ENCODE measurements at regions not wholly inside any gene's neighbourhood (a gene's known extent, or its start where the extent isn't known, plus 50 kb on each side); places are given as distances from the start of the nearest gene placed in this dataset.

GRCh38 chr6:91352321-91352720 is 765.4 kb upstream of the MAP3K7 start:
- peak in 1 of 6 donors; percentile 79 for DNase-seq (ENCODE audit: low read depth in 4 of 6, low spot score in 6 of 6)
- H3K27ac ChIP-seq (ENCODE audit: low read depth, low read length) = no peak overlapping the region
- H3K4me3 ChIP-seq (ENCODE audit: low read depth, low read length) = no peak overlapping the region
- no peaks in the 10 kb centered on the region for H3K9me3 ChIP-seq (ENCODE audit: control insufficient read depth, insufficient read depth, low read length)
- no peaks in the 10 kb centered on the region for H3K4me1 ChIP-seq (ENCODE audit: control insufficient read depth, insufficient read depth, low read length)
- WGBS (ENCODE audit: insufficient coverage) = no CpG with 5 or more reads among the region's 3 CpGs
- H3K36me3 ChIP-seq (ENCODE audit: control insufficient read depth, insufficient read depth, low read length) = no peaks in the 10 kb centered on the region
- no peaks in the 10 kb centered on the region for H3K27me3 ChIP-seq (ENCODE audit: control insufficient read depth, insufficient read depth, low read length)

GRCh38 chr6:91350146-91350908 is 763.5 kb upstream of the MAP3K7 start:
- no peak for DNase-seq (ENCODE audit: low read depth in 4 of 6, low spot score in 6 of 6)
- no peaks in the 10 kb centered on the region for H3K9me3 ChIP-seq (ENCODE audit: control insufficient read depth, insufficient read depth, low read length)
- H3K4me3 ChIP-seq (ENCODE audit: low read depth, low read length) = no peak overlapping the region
- H3K27me3 ChIP-seq (ENCODE audit: control insufficient read depth, insufficient read depth, low read length) = no peaks in the 10 kb centered on the region
- no peak overlapping the region for H3K27ac ChIP-seq (ENCODE audit: low read depth, low read length)
- no peaks in the 10 kb centered on the region for H3K36me3 ChIP-seq (ENCODE audit: control insufficient read depth, insufficient read depth, low read length)
- no peaks in the 10 kb centered on the region for H3K4me1 ChIP-seq (ENCODE audit: control insufficient read depth, insufficient read depth, low read length)

DNA sequence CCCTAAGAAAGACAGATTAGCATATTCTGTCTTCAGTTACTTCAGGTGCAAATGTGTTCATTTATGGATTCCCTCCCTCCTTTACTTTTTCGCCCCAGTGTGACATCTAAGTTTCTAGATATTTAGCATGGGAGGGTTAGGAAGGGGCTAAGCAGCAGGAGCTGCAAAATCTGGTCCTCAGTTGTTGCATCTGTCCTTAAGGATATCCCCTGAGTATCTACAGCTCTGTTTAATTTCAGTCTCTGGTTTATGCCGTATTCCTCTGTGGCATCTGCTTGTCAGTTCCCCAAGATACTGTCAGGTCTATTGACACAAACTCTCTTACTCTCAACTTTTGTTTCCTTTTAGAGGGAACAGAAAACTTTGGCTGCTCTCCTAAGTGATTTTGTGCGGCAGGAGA is 754.6 kb upstream of the MAP3K7 start:
- Histone ChIP-seq H3K4me3 (ENCODE audit: low read depth, low read length) (no peak overlapping the region), H3K9me3 (ENCODE audit: control insufficient read depth, insufficient read depth, low read length) (no peaks in the 10 kb centered on the region), H3K36me3 (ENCODE audit: control insufficient read depth, insufficient read depth, low read length) (no peaks in the 10 kb centered on the region), H3K4me1 (ENCODE audit: control insufficient read depth, insufficient read depth, low read length) (no peaks in the 10 kb centered on the region), H3K27ac (ENCODE audit: low read depth, low read length) (no peak overlapping the region), H3K27me3 (ENCODE audit: control insufficient read depth, insufficient read depth, low read length) (no peaks in the 10 kb centered on the region)
- WGBS (ENCODE audit: insufficient coverage) = 33% methylated on average over 2 of the region's 3 CpGs
- no peak for DNase-seq (ENCODE audit: low read depth in 4 of 6, low spot score in 6 of 6)

DNA sequence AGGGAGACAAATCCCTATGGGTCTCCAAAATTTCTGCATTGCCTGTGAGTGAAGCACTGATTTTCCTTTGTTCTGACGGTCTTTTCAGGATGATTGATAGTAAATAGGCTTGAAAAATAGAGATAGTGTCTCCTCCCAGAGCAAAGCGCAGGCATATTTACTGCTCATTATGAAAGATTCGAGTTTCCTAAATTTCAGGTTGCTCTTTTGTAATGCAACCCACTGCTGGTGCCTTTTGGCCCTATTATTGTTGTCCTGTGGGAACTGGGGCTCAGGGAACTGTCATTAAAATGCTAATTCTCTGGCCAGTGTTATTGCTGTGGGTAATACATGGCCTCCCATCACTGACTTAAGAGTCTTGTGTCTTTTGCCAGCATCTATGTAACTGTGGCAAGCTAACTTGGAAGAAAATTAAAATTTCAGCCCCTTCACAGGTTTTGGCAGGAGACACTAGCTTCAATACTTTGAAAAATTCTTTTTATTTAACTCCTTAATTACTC is 754.1 kb upstream of the MAP3K7 start:
- peak in 2 of 6 donors; percentile 12 to 25 for DNase-seq (ENCODE audit: low read depth in 4 of 6, low spot score in 6 of 6)
- H3K9me3 ChIP-seq (ENCODE audit: control insufficient read depth, insufficient read depth, low read length) = no peaks in the 10 kb centered on the region
- no peaks in the 10 kb centered on the region for H3K4me1 ChIP-seq (ENCODE audit: control insufficient read depth, insufficient read depth, low read length)
- no peaks in the 10 kb centered on the region for H3K36me3 ChIP-seq (ENCODE audit: control insufficient read depth, insufficient read depth, low read length)
- WGBS (ENCODE audit: insufficient coverage) = 17% methylated on average over 1 of the region's 3 CpGs
- H3K4me3 ChIP-seq (ENCODE audit: low read depth, low read length) = no peak overlapping the region
- no peak overlapping the region for H3K27ac ChIP-seq (ENCODE audit: low read depth, low read length)
- no peaks in the 10 kb centered on the region for H3K27me3 ChIP-seq (ENCODE audit: control insufficient read depth, insufficient read depth, low read length)

DNA sequence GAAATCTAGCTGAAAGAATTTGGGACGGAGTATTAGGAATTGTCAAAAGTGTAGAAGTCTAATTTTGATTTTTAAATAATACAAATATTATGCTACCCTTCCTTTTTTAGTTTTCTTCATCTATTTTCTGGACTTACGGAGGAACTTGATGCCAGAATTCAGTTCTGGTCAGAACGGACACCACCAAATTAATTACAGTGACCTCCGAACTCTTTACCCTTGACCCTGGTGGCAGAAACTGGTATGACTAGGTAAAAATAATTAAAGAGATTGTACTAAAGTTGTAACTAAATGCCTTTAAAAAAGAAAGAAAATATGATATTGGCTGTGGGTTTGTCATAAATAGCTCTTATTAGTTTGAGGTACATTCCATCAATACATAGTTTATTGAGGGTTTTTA is 751.1 kb upstream of the MAP3K7 start:
- WGBS (ENCODE audit: insufficient coverage) = no CpG with 5 or more reads among the region's 4 CpGs
- no peak for DNase-seq (ENCODE audit: low read depth in 4 of 6, low spot score in 6 of 6)
- Histone ChIP-seq H3K4me1 (ENCODE audit: control insufficient read depth, insufficient read depth, low read length) (no peaks in the 10 kb centered on the region), H3K36me3 (ENCODE audit: control insufficient read depth, insufficient read depth, low read length) (no peaks in the 10 kb centered on the region), H3K4me3 (ENCODE audit: low read depth, low read length) (no peak overlapping the region), H3K9me3 (ENCODE audit: control insufficient read depth, insufficient read depth, low read length) (no peaks in the 10 kb centered on the region), H3K27me3 (ENCODE audit: control insufficient read depth, insufficient read depth, low read length) (no peaks in the 10 kb centered on the region), H3K27ac (ENCODE audit: low read depth, low read length) (no peak overlapping the region)

DNA sequence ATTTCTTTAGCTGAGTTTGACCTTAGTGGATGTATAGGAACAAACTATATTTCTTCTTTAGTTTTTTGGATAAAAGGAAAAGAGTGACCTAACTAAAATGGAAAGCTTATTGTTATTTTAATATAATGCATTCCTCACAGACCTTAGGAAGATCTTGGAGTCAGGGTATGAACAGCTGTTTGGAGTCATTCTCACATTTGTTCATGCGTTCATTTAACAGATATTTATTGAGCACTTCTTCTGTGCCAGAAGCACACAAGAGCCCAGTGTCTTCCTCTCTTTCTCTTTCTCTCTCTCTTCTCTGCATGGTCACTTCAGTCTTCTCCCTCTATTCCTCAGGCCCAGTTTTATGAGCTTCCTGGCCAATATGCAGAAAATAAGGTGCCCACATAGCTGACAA is 744.0 kb upstream of the MAP3K7 start:
- no peak for DNase-seq (ENCODE audit: low read depth in 4 of 6, low spot score in 6 of 6)

DNA sequence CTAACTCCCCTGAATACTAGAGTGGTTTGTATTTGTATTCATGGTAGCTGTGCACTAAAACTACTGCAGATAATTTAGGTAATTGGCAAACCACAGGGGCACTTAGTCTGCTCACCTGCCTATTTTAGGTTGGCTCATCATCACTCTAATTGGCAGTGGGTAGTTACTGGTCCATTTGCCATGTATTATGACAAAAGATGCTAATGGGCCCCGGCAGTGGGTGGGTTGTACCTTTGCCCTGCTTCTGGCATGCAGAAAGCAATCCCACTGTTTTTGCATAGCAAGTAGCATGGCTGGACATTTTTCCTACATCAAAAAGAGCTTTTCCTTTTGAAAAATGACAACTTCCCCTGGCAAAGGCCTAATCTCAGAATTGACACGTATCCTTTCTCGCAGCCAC is 741.4 kb upstream of the MAP3K7 start:
- H3K27me3 ChIP-seq (ENCODE audit: control insufficient read depth, insufficient read depth, low read length) = no peaks in the 10 kb centered on the region
- H3K27ac ChIP-seq (ENCODE audit: low read depth, low read length) = no peak overlapping the region
- DNase-seq (ENCODE audit: low read depth in 4 of 6, low spot score in 6 of 6) = peak in 1 of 6 donors; percentile 49
- H3K9me3 ChIP-seq (ENCODE audit: control insufficient read depth, insufficient read depth, low read length) = no peaks in the 10 kb centered on the region
- H3K4me3 ChIP-seq (ENCODE audit: low read depth, low read length) = no peak overlapping the region
- WGBS (ENCODE audit: insufficient coverage) = 83% methylated on average over 3 of the region's 3 CpGs
- no peaks in the 10 kb centered on the region for H3K4me1 ChIP-seq (ENCODE audit: control insufficient read depth, insufficient read depth, low read length)
- H3K36me3 ChIP-seq (ENCODE audit: control insufficient read depth, insufficient read depth, low read length) = no peaks in the 10 kb centered on the region

More for the DNA sequence above, 744.0 kb upstream of the MAP3K7 start:
- Histone ChIP-seq H3K36me3 (ENCODE audit: control insufficient read depth, insufficient read depth, low read length) (no peaks in the 10 kb centered on the region), H3K27me3 (ENCODE audit: control insufficient read depth, insufficient read depth, low read length) (no peaks in the 10 kb centered on the region), H3K4me1 (ENCODE audit: control insufficient read depth, insufficient read depth, low read length) (no peaks in the 10 kb centered on the region), H3K4me3 (ENCODE audit: low read depth, low read length) (no peak overlapping the region), H3K9me3 (ENCODE audit: control insufficient read depth, insufficient read depth, low read length) (no peaks in the 10 kb centered on the region), H3K27ac (ENCODE audit: low read depth, low read length) (no peak overlapping the region)
- no CpG with 5 or more reads among the region's 1 CpG for WGBS (ENCODE audit: insufficient coverage)

DNA sequence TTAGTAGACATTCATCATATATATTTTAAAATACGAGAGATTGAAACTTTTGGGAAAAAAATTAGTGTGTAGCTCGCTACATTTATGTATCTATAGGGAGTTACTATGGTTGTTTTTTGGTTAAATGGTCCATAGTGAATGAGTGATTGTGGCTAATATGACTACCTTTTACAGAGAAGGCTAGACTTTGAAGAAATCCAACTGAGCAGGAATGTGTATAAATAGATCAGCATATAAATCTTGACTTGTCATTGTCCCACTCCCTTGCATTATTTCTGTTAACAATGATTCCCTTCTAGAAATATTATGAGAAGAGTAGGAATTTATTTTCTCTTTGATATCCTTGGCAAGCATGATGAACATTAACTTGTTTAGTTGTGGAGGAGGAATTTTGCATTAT is 737.8 kb upstream of the MAP3K7 start:
- H3K27ac ChIP-seq (ENCODE audit: low read depth, low read length) = no peak overlapping the region
- DNase-seq (ENCODE audit: low read depth in 4 of 6, low spot score in 6 of 6) = no peak
- WGBS (ENCODE audit: insufficient coverage) = no CpG with 5 or more reads among the region's 2 CpGs

GRCh38 chr6:91317984-91318383 is 731.1 kb upstream of the MAP3K7 start:
- DNase-seq (ENCODE audit: low read depth in 4 of 6, low spot score in 6 of 6) = no peak
- Histone ChIP-seq H3K27ac (ENCODE audit: low read depth, low read length) (no peak overlapping the region), H3K9me3 (ENCODE audit: control insufficient read depth, insufficient read depth, low read length) (no peaks in the 10 kb centered on the region), H3K27me3 (ENCODE audit: control insufficient read depth, insufficient read depth, low read length) (no peaks in the 10 kb centered on the region), H3K4me1 (ENCODE audit: control insufficient read depth, insufficient read depth, low read length) (no peaks in the 10 kb centered on the region), H3K36me3 (ENCODE audit: control insufficient read depth, insufficient read depth, low read length) (no peaks in the 10 kb centered on the region), H3K4me3 (ENCODE audit: low read depth, low read length) (no peak overlapping the region)

More for the DNA sequence above, 737.8 kb upstream of the MAP3K7 start:
- H3K36me3 ChIP-seq (ENCODE audit: control insufficient read depth, insufficient read depth, low read length) = no peaks in the 10 kb centered on the region
- no peaks in the 10 kb centered on the region for H3K27me3 ChIP-seq (ENCODE audit: control insufficient read depth, insufficient read depth, low read length)
- no peaks in the 10 kb centered on the region for H3K9me3 ChIP-seq (ENCODE audit: control insufficient read depth, insufficient read depth, low read length)
- H3K4me3 ChIP-seq (ENCODE audit: low read depth, low read length) = no peak overlapping the region
- H3K4me1 ChIP-seq (ENCODE audit: control insufficient read depth, insufficient read depth, low read length) = no peaks in the 10 kb centered on the region

- no peaks in the 10 kb centered on the region for H3K9me3 ChIP-seq (ENCODE audit: control insufficient read depth, insufficient read depth, low read length)
- no peak overlapping the region for H3K27ac ChIP-seq (ENCODE audit: low read depth, low read length)
- peak in 1 of 6 donors; percentile 30 for DNase-seq (ENCODE audit: low read depth in 4 of 6, low spot score in 6 of 6)
- H3K27me3 ChIP-seq (ENCODE audit: control insufficient read depth, insufficient read depth, low read length) = no peaks in the 10 kb centered on the region
- no peaks in the 10 kb centered on the region for H3K36me3 ChIP-seq (ENCODE audit: control insufficient read depth, insufficient read depth, low read length)
- no peak overlapping the region for H3K4me3 ChIP-seq (ENCODE audit: low read depth, low read length)
- H3K4me1 ChIP-seq (ENCODE audit: control insufficient read depth, insufficient read depth, low read length) = no peaks in the 10 kb centered on the region
- WGBS (ENCODE audit: insufficient coverage) = no CpG with 5 or more reads among the region's 2 CpGs
These were observed 730.5 kb upstream of the MAP3K7 start for GRCh38 chr6:91317247-91317835.
